ENCODE measurements at regions not wholly inside any gene's neighbourhood (a gene's known extent, or its start where the extent isn't known, plus 50 kb on each side); places are given as distances from the start of the nearest gene placed in this dataset.

GRCh38 chr17:77867308-77867781, 91.2 kb upstream of the TNRC6C start:
- TF ChIP-seq EZH2phosphoT487 (IDR thresholded peaks at IDR 0.05; ENCODE audit: low read depth) (no peak), CTCF (IDR thresholded peaks at IDR 0.05; ENCODE audit: low read depth, low read length) (no peak)

All from OCI-LY3 (cell line).